HG03432 (cell line): ENCODE measurements at regions not wholly inside any gene's neighbourhood (a gene's known extent, or its start where the extent isn't known, plus 50 kb on each side); places are given as distances from the start of the nearest gene placed in this dataset.

Experiments used
- ATAC-seq: cut with Tn5 transposase; IDR thresholded peaks from one replicate; pipeline ENCODE4 v1.9.1; 2021; ENCODE audit warnings: mild to moderate bottlenecking, moderate library complexity; ENCODE audit not compliant: unreplicated experiment

DNA sequence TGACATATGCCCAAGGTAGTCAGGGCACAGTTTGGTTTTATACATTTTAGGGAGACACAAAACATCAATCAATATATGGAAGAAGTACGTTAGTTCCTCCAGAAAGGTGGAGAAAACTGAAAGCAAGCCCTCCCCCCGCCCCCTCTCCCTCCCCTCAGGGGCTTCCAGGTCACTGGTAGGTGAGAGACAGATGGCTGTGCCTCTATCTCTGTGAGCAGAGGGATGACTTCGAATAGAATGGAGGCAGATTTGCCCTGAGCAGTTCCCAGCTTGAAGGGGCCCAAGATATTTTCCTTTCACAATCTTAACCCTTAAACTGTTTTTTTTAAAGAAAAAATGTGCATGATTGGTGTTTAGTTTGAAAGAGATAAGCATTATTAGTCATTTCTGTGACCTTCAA lies 114.0 kb downstream of the PCDH10 start:
- no peak for ATAC-seq

DNA sequence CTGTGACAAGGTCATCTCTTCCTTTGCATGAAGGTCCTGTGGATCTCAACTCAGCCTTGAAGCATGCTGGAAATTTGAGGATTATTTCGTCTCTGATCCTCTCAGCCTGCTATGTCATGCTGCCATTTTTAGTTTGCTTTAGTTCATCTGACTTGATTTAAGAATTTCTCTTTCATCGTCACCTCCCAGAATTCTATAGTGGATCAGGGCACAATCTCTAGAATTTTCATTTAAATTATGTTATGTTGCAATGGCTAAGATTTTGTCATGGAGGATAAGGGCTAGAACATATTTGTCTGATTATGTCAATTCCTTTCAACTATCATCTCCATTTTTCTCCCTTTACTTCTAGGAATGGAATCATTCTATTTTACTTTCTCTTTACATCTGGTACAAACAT lies 98.8 kb downstream of the PCDH10 start:
- no peak for ATAC-seq

DNA sequence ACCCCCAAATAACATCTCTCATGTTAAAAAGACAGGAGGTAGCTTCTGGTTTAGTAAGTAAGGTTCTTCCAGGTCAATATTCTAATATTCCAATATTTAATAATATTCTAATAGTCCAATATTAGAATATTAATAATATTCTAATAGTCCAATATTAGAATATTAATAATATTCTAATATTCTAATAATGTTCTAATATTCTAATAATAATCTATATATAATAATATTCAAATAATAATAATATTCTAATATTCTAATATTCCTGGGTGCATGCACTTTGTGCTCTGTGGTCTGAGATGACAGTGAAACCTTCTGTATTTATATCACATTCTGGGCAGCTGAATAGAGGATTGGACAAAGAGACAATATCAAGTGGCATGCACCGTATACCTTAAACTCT lies 96.1 kb downstream of the PCDH10 start:
- no peak for ATAC-seq
